Activated CD4-positive, alpha-beta T cell treated with anti-CD3 and anti-CD28 coated beads, Interleukin-2, amount 10 ng/mL, durations not matched to agents 24 days and 14 days (primary cell): ENCODE measurements at regions not wholly inside any gene's neighbourhood (a gene's known extent, or its start where the extent isn't known, plus 50 kb on each side); places are given as distances from the start of the nearest gene placed in this dataset.

Experiments
- DNase-seq: peaks from one replicate; pipeline ENCODE4 v3.0.0; 2022
- H3K27ac Mint-ChIP-seq: one replicate; pipeline ENCODE4 v1.8.0; 2022; ENCODE audit warnings: mild to moderate bottlenecking, mixed read lengths
- H3K27me3 Mint-ChIP-seq: one replicate; pipeline ENCODE4 v1.8.0; 2022; ENCODE audit warnings: mixed read lengths
- H3K36me3 Mint-ChIP-seq: one replicate; pipeline ENCODE4 v1.8.0; 2022; ENCODE audit warnings: low read depth, mild to moderate bottlenecking, mixed read lengths
- H3K4me1 Mint-ChIP-seq: one replicate; pipeline ENCODE4 v1.8.0; 2021; ENCODE audit warnings: mixed read lengths
- H3K4me3 Mint-ChIP-seq: one replicate; pipeline ENCODE4 v1.8.0; 2022; ENCODE audit warnings: mild to moderate bottlenecking, moderate library complexity, mixed read lengths
- H3K9me3 Mint-ChIP-seq: one replicate; pipeline ENCODE4 v1.8.0; 2021; ENCODE audit warnings: mixed read lengths
- intact Hi-C: fragments of 100-400 bp; cut with micrococcal nuclease; formaldehyde crosslinking; loops from one replicate; pipeline ENCODE4 v1.15.1; 2023

- H3K9me3 Mint-ChIP-seq: no peaks in the 10 kb centered on the region
- H3K27ac Mint-ChIP-seq: no peak overlapping the region
- H3K4me3 Mint-ChIP-seq: peak overlapping the region; percentile 47
- H3K4me1 Mint-ChIP-seq: peaks cover 3% of the 10 kb centered on the region
- H3K27me3 Mint-ChIP-seq: peaks cover 13% of the 10 kb centered on the region
- intact Hi-C loops: no loop called here
- peak; percentile 90 for DNase-seq
- H3K36me3 Mint-ChIP-seq: no peaks in the 10 kb centered on the region
Observed at GRCh38 chr18:77899972-77900754, 650.5 kb downstream of the GALR1 start.

DNA sequence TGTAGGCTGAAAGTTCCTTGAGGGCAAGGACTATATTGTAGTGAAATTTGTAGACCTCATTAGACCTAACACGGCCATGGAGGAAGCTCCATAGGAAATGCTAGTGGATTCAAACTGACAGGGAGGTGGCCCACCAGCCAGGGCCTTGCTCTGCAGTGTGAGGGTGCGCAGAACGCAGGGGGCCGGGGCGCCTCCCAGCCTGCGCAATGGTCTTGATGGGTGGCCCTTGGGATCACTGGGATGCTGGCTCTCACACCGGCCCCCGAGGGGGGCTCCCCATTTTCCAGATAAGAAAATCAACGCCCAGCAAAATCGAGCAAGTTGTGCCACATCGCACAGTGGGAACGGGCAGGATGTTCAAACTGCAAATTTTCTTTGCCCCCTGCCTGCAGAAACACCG lies 655.4 kb downstream of the GALR1 start:
- Mint-ChIP-seq H3K27ac (no peak overlapping the region), H3K4me3 (no peak overlapping the region), H3K4me1 (no peaks in the 10 kb centered on the region), H3K9me3 (no peaks in the 10 kb centered on the region), H3K27me3 (no peaks in the 10 kb centered on the region), H3K36me3 (no peaks in the 10 kb centered on the region)
- DNase-seq: no peak
- intact Hi-C loops: no loop called here

GRCh38 chr18:77905449-77906055 lies 655.9 kb downstream of the GALR1 start:
- no peak overlapping the region for H3K4me3 Mint-ChIP-seq
- H3K36me3 Mint-ChIP-seq: no peaks in the 10 kb centered on the region
- H3K27me3 Mint-ChIP-seq: no peaks in the 10 kb centered on the region
- no peaks in the 10 kb centered on the region for H3K9me3 Mint-ChIP-seq
- DNase-seq: no peak
- H3K27ac Mint-ChIP-seq: no peak overlapping the region
- intact Hi-C loops: no loop called here
- H3K4me1 Mint-ChIP-seq: no peaks in the 10 kb centered on the region

GRCh38 chr18:77906103-77906892 lies 656.6 kb downstream of the GALR1 start:
- no peaks in the 10 kb centered on the region for H3K36me3 Mint-ChIP-seq
- no peak for DNase-seq
- H3K4me1 Mint-ChIP-seq: no peaks in the 10 kb centered on the region
- intact Hi-C loops: no loop called here
- no peak overlapping the region for H3K4me3 Mint-ChIP-seq
- H3K27me3 Mint-ChIP-seq: no peaks in the 10 kb centered on the region
- H3K27ac Mint-ChIP-seq: no peak overlapping the region
- H3K9me3 Mint-ChIP-seq: no peaks in the 10 kb centered on the region

DNA sequence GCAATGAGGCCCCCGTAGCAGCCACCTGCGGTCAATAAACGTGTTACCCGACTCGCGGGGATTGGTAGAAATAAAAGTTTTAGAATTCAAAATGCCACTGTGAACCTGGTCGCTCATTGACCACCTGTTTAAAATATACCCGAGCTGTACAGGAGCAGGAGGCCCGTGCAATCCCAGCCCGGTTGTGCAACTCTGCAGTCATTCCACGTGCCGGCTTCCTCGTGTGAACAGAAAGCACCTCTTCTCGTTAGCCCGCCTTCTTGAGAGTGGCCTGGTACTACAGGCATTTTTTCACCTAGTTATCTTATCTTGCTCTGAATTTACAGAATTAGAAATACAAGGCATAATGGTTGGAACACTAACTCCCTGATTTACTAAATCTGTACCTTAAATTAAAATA lies 660.7 kb downstream of the GALR1 start:
- no peaks in the 10 kb centered on the region for H3K36me3 Mint-ChIP-seq
- DNase-seq: no peak
- H3K4me3 Mint-ChIP-seq: no peak overlapping the region
- no peak overlapping the region for H3K27ac Mint-ChIP-seq
- no peaks in the 10 kb centered on the region for H3K4me1 Mint-ChIP-seq
- no peaks in the 10 kb centered on the region for H3K27me3 Mint-ChIP-seq
- H3K9me3 Mint-ChIP-seq: no peaks in the 10 kb centered on the region
- intact Hi-C loops: no loop called here

- no peaks in the 10 kb centered on the region for H3K4me1 Mint-ChIP-seq
- no peaks in the 10 kb centered on the region for H3K27me3 Mint-ChIP-seq
- H3K27ac Mint-ChIP-seq: no peak overlapping the region
- intact Hi-C loops: no loop called here
- no peaks in the 10 kb centered on the region for H3K9me3 Mint-ChIP-seq
- no peak overlapping the region for H3K4me3 Mint-ChIP-seq
- no peak for DNase-seq
- H3K36me3 Mint-ChIP-seq: no peaks in the 10 kb centered on the region
Observed at GRCh38 chr18:77911971-77912605, 662.4 kb downstream of the GALR1 start.

DNA sequence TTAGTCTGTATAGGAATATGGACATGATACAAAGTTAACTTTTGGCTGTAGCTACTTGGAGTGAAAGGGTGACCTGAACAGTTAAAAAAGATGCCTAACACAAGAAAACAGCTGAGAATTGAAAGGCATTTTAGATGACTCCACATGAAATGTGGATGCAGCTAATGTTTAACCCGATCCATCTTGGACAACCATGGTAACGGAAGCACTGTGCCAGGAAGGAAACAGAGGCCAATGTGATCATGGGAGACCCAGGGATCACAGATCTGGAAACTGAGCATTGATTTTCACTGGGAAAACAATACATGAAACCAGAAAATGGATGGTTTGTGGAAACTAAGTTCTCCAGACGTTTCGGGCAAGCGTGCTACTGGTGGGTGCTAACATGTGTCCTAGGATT lies 669.1 kb downstream of the GALR1 start:
- intact Hi-C loops: no loop called here
- Mint-ChIP-seq H3K27me3 (no peaks in the 10 kb centered on the region), H3K27ac (no peak overlapping the region), H3K36me3 (no peaks in the 10 kb centered on the region), H3K4me3 (no peak overlapping the region), H3K9me3 (no peaks in the 10 kb centered on the region), H3K4me1 (no peaks in the 10 kb centered on the region)
- DNase-seq: no peak

DNA sequence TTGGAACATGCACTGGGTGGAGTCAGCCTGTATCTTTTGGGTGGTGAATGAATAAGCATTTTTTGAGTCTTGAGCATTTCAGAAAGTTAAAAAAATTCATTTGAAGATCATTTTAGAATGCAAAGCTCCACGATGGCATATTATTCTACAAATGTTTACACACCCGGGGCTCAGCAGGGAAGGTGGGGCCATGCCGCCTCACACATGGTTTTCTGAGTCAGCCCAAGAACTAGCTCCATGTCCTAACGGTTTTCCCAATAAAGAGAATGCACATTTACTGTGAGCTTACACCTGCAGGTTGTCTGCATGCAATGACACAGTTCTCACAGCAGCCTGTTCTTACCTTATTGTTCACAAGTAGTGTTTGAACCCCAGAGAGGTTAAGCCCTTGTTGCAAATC lies 670.3 kb downstream of the GALR1 start:
- Mint-ChIP-seq H3K4me1 (no peaks in the 10 kb centered on the region), H3K4me3 (no peak overlapping the region), H3K36me3 (no peaks in the 10 kb centered on the region), H3K9me3 (no peaks in the 10 kb centered on the region), H3K27me3 (no peaks in the 10 kb centered on the region), H3K27ac (no peak overlapping the region)
- intact Hi-C loops: no loop called here
- no peak for DNase-seq

DNA sequence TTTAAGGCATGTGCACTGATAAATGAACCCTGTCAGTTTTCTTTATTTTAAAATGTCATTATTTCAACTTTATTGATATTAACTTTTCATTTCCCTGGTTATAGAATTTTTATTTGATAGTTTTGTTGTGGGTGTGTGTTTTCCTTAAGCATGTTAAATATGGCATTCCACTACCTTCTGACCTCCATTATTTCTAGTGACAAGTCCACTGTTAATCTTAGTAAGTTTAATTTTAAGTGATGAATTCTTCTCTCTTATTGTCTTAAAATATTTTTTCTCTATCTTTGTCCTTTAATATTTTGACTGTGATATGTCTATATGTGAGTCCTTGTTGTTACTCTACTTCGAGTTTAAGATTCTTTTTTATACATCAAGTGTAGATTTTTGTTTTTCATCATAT lies 685.7 kb downstream of the GALR1 start:
- no peak overlapping the region for H3K4me3 Mint-ChIP-seq
- H3K9me3 Mint-ChIP-seq: no peaks in the 10 kb centered on the region
- intact Hi-C loops: no loop called here
- H3K36me3 Mint-ChIP-seq: no peaks in the 10 kb centered on the region
- no peak overlapping the region for H3K27ac Mint-ChIP-seq
- no peaks in the 10 kb centered on the region for H3K4me1 Mint-ChIP-seq
- DNase-seq: no peak
- no peaks in the 10 kb centered on the region for H3K27me3 Mint-ChIP-seq

- DNase-seq: no peak
- no peak overlapping the region for H3K4me3 Mint-ChIP-seq
- intact Hi-C loops: no loop called here
- no peaks in the 10 kb centered on the region for H3K27me3 Mint-ChIP-seq
- no peaks in the 10 kb centered on the region for H3K9me3 Mint-ChIP-seq
- H3K4me1 Mint-ChIP-seq: no peaks in the 10 kb centered on the region
- H3K36me3 Mint-ChIP-seq: no peaks in the 10 kb centered on the region
- H3K27ac Mint-ChIP-seq: no peak overlapping the region
Observed at GRCh38 chr18:77940566-77940965, 690.9 kb downstream of the GALR1 start.

DNA sequence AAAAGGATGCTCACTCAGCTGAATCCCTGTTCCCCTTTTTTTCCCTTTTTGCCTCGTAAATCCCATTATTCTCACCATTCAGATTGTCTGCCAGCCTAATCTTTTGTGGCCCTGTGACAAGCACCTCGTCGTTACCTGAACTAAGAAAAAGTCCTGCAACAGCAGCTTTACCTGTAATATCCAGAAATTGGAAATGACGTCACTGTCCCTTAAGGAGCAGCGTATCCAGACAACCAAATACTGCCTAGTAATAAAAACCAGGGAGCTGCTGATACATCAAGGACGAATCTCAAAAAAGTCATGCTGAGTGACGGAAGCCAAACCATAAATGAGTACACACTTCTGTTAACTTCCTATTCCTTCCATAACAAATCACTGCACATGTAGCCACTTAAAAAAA lies 694.9 kb downstream of the GALR1 start:
- Mint-ChIP-seq H3K27ac (no peak overlapping the region), H3K9me3 (no peaks in the 10 kb centered on the region), H3K4me1 (no peaks in the 10 kb centered on the region), H3K36me3 (no peaks in the 10 kb centered on the region), H3K4me3 (no peak overlapping the region), H3K27me3 (no peaks in the 10 kb centered on the region)
- intact Hi-C loops: no loop called here
- DNase-seq: no peak

DNA sequence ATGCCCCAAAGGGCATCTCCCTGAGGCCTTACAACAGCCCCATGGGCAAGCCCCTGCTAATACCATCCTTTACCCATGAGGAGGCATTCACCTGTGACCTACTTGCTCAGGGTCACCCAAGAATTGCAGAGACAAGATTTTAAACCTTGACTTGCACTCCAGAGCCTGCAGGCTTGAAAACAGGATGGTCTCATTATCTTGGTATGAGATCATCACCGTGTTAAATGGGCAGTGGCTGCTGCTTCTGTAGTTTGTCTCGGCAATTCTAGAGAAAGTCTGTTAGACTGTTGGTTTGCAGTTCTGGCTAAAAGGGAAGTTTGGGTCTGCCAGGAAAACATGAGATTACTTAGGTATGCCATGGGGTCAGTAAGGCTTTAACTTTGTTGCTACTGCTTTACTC lies 698.9 kb downstream of the GALR1 start:
- no peak overlapping the region for H3K4me3 Mint-ChIP-seq
- H3K4me1 Mint-ChIP-seq: no peaks in the 10 kb centered on the region
- intact Hi-C loops: no loop called here
- no peaks in the 10 kb centered on the region for H3K27me3 Mint-ChIP-seq
- no peaks in the 10 kb centered on the region for H3K36me3 Mint-ChIP-seq
- peaks cover 4% of the 10 kb centered on the region for H3K9me3 Mint-ChIP-seq
- H3K27ac Mint-ChIP-seq: no peak overlapping the region
- no peak for DNase-seq

DNA sequence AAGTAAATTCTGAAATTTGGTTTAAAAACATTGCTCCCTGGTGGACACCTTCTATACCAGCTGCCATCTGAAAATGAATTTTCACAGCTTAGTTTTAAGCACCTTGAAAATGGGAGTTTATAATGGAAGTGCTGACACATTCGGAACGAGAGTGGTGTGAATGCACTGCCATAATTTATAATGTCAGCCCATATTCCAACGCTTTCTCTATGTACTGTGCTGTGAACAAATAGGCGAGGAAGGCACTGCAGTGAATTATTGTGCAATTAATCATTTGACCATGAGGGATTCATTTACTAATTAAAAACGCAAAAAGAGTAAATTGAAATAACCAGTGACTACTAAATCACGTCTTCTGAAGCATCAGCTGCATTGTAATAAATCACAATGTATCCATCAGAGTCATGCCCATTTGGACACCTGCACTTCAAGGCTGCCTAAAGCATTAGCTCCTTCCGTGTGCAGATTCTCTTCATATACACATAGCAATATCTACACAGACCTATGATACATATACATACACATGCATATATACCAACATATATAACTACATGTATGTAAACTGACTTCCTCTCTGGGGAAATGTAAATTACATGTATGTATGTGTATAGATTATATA lies 699.8 kb downstream of the GALR1 start:
- Mint-ChIP-seq H3K27ac (no peak overlapping the region), H3K36me3 (no peaks in the 10 kb centered on the region), H3K9me3 (peaks cover 4% of the 10 kb centered on the region), H3K4me3 (no peak overlapping the region), H3K27me3 (no peaks in the 10 kb centered on the region), H3K4me1 (no peaks in the 10 kb centered on the region)
- intact Hi-C loops: no loop called here
- DNase-seq: no peak

DNA sequence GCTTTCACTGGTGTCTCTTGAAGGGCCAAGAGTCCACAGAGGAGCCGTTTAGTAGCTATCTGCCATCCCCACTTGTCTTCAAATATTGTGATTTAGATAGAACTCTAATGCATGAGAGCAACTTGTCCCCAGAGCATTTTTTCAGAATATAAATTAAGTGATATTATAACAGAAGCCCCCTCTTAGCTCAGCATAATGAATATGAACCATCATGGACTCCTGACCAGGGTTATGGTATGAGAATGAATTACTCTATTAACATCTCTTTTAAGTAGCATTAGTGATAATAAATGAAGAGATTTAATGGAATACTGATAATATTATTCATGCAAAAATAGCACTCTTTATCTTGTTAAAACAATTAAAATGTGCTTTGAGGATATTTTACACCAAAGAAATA lies 709.6 kb downstream of the GALR1 start:
- no peak overlapping the region for H3K4me3 Mint-ChIP-seq
- no peak for DNase-seq
- intact Hi-C loops: no loop called here
- no peak overlapping the region for H3K27ac Mint-ChIP-seq
- no peaks in the 10 kb centered on the region for H3K4me1 Mint-ChIP-seq
- H3K36me3 Mint-ChIP-seq: no peaks in the 10 kb centered on the region
- H3K9me3 Mint-ChIP-seq: peaks cover 15% of the 10 kb centered on the region
- no peaks in the 10 kb centered on the region for H3K27me3 Mint-ChIP-seq
